NCI-H2029 (cell line): ENCODE measurements at regions not wholly inside any gene's neighbourhood (a gene's known extent, or its start where the extent isn't known, plus 50 kb on each side); places are given as distances from the start of the nearest gene placed in this dataset.

Source experiments
- DNase-seq: peaks from one replicate; lab custom pipeline; 2025; lab: John Stamatoyannopoulos, UW

DNA sequence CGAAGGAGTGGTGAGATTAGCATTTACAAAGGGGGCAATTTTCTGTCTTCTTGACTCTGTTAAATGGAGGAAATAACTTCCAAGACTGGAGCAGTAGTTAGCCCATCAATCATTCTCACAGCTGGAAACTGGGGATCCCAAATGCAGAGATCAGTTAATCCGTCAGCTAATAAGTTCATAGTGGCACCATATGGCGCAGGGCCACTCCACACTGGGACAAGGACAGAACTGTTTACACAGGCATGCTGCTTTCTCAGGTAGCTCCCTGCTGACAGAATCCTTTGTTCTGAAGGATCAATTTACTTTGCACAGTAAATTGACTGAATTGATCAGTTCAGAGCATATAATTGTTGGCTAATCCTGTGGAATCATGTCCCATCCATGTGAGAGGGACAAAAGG, 395.7 kb downstream of the TMEM161B start:
- DNase-seq, result no peak

DNA sequence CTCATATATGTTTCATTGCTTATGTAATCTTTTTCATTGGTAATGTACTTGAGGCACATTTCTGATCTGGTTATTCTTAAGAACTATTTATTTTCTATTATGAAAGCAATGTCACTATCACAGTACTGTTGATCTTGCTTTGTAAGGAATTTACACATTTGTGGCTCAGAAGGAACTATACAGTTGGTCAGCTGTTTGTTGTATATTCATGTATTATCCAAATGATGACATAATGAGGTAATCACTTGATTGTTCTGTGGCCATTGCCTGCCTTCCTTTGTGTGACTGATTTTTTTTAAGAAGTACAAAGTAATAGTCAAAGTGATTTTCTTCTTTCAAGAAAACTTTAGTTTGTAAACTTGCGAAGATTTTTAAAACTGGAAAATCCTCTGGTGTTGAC, 399.9 kb downstream of the TMEM161B start:
- no peak for DNase-seq

DNA sequence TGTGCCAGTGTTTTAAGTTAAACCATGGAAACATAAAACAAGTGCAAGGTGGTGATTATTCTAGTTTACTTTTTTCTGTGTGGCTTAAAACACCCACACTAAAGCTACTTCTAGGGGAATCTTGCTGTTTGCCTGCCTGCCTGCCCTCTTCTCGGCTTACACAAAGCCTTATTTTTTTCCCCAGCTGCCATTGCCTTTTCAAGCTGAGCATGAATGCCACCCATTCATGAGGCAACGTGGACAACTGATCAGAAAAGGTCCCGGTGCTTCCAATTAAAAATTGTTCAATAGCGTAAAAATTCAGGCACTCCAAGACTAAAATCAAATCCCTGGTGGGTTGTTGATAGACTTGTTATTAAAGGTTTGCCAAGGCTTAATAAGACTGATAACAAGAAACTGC, 401.4 kb downstream of the TMEM161B start:
- no peak for DNase-seq

DNA sequence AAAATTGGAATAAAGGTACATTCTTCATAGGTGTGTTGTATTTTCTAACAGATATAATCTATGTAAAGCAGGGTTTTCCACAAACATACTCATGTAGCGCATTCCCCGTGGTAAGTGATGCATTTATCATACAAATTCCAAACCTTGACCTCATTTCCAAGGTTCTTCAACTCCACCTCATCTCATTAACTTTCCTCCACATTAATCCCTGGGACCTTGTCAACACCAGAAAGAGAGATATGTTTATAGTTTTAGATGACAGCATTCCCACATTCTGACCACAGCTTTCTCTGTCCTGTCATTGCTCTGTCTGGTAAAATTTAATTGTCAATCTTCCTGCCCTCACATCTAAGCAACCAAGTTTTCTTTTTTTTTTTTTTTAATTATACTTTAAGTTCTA, 415.1 kb downstream of the TMEM161B start:
- DNase-seq, result no peak

DNA sequence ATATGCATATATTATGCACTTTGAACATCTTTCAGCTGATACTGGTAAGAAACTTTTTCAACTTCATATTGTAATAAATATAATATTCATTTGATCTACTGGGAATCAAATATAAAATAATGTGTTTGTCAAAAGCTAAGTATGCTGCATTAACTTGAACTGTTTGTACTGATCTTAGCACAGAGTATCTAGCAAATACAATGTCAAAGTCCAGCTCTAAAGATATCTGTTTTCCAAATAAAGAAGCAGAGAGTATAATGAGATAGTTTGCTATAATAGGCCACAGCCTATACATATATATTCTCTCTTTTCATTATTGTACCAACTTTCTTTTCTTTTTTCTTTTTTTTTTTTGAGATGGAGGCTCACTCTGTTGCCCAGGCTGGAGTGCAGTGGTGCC, 417.0 kb downstream of the TMEM161B start:
- DNase-seq, result no peak

DNA sequence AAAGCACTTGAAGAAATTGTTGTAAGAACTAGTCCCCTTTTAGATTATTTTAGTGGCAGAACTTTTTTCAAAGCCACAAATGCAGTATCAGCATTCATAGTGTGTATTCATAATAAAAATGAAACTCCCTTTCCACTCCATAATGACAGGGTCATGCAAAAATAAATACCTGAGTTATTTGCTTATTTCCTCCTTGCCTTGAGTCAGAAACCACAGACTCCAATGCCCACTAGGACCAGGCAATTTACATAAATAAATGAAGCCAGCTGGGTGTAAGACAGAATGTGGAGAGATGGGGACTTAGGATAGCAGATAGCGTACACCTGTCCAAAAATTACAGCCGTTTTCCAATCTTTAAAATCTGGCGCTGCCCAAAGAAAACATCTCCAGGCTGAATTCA, 417.8 kb downstream of the TMEM161B start:
- DNase-seq, result no peak

DNA sequence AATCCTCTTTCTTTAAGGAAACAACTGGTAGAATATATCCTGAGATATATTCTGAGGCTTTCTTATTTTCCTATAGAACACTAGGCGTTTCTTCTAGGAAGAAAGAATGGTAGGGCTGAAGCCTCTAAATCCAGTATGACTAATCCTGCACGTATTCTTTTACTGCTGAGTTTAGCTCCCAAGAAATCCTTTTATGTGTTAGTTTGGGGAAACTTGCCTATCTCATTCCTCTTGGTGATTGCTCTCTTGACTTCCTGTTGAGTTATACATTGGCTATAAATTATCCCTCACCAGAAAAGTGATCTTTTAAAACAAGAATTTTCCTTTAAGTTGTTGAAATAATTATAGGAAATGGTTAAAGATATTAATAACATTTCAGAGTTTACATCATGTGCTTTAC, 422.9 kb downstream of the TMEM161B start:
- no peak for DNase-seq

DNA sequence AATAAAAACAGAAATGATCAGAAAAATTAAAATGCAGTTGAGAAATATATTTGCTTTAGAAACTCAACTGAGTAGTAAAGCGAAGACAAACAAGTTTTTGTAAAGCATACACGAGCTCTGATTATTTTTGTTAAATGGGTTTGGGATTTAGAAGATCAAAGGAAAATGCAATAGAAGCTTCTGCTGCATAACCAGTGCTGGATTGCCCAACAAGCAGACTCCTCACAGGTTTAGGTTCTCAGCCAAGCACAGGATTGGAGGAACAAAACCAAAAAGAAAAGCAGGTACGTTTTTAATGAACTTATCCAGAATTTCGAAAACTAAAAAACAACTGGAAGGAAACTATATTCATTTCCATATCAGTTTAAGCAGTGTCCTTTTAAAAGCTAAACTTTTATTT, 423.8 kb downstream of the TMEM161B start:
- no peak for DNase-seq

DNA sequence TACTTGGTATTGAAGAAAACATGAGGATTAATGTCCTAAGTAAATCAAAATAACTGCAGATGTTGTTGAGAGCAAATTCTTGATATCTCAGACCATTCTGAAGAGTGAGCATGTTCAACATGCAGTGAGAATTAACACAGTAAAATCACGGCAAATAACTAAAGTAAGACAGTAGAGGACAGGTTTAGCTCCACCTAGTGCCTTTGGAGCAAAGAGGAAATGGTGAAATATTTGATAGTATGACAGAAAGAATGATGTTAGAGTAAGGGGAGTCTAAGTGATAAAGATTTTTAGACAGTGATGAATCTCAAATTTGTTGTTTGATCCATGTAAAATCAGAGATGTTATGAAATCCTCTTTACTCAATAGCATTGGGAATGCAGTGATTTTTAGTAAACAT, 424.2 kb downstream of the TMEM161B start:
- DNase-seq, result no peak

DNA sequence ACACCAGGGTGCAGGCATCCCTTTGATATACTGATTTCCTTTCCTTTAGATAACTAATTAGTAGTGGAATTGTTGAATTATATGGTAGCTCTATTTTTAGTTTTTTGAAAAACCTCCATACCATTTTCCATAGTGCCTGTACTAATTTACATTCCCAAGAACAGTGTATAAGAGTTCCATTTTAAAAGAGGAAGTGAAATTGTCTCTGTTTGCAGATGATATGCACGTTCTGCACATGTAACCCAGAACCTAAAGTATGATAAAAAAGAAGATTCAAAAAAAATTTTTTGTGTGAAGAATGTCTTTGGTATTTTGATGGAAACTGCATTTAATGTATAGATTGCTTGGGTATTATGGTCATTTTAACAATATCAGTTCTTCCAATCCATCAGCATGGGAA, 424.0 kb upstream of the CCNH start:
- DNase-seq, result no peak

DNA sequence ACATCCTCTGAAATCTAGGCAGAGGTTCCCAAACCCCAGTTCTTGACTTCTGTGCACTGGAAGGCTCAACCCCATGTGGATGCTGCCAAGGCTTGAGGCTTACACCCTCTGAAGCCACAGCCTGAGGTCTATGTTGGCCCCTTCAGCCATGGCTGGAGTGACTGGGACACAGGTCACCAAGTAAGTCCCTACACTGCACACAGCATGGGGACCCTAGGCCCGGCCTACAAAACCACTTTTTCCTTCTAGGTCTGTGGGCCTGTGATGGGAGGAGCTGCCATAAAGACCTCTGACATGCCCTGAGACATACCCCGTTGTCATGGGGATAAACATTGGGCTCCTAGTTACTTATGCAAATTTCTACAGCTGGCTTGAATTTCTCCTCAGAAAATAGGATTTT, 418.8 kb upstream of the CCNH start:
- no peak for DNase-seq

DNA sequence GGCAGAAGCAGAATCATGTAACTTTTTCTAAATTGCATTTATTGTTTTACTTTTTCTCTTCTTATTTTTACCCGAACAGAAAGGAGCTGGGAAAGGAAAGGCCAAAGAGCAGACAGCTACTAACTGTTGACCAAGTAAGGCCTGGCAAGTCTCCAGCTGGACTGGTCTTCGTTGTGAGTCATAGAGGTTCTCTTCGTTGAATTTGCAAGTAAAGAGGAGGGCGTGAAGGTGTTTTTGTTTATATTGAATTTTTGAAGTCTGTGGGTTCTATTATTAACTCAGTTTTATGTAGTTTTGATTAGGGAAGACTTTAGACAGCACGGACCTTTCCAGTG, 416.5 kb upstream of the CCNH start:
- no peak for DNase-seq

DNA sequence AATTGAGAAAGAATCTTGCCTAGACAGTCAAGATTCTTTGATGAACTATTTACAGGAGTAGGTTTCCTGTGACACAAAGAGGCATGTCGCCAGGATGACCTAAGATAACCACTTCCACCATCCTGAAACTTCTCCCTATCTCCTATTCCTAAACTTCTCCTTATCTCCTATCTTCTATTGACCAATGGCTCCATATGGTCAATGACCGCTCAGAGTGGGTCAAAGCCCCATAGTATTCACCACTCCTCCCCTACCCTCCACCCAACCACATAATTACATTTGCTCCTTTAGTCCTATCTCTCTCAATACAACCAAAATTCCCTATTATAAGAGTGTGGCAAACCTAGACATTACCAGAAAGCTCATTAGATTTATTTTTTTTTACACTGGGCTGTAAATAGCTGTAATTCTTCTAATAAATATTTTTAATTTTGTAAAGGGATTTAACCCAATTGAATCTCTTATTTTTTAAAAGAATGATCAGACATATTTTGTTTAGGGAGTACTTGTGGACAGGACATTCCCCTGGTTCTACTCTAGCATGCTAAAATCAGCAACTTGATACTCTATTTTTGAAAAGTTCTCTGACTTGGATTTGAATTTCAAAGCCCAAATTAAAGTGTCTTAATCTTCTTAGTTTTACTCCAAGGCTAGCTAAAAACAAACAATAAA, 416.0 kb upstream of the CCNH start:
- DNase-seq, result no peak

DNA sequence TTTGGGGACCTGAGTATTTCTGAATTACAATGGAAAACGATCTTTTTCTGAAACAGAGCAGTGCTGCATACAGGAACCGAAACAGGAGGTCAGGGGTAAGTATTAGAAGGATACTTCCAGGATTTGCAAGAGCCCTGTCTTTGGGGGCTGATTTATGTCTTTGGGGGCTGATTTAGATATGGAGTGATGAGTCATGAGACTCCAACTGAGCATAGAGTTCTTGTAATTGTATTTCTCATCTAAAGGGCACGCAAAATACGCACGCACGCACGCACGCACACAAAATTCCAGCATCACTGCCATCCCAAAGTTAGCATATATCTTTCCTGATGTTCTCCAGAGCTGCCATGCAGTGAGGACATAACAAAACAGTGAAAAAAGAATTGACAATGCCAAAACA, 414.8 kb upstream of the CCNH start:
- DNase-seq, result no peak

DNA sequence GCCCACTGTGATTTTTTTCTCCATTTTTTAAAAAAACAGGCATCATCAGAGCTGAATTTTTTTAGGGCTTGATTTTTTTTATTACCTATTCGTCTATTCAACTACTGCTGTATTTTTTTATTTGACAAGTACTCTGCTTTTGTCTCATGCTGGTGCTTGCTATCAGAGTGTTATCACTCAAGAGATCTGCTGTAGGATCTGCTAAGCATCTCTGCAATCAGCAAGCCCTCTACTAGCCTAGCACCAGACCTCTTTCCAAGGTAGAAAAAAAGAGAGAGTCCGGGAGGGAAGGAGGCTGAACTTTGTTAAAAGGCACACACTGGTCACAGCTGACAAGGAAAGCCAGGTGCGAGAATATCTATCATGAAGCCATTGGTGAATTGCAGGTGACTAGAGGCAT, 413.8 kb upstream of the CCNH start:
- DNase-seq, result no peak

DNA sequence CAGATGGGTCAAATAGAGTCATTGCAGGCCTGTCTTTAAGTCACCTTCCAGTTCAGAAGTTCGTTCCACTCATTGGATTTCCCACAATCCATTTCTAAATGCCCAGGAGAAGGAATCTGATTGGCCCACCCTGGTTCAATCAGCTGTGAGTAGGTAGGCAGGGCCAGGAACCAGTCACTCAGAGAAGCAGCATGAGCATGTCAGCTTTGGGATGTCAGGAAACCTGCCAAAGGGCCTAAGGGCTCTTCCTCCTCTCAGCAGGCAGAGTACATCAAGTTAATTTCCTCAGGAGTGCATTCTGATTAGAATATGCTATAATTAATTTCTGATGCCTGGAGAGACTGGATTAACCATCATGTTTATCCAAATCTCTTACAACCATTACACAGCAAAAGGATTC, 412.9 kb upstream of the CCNH start:
- no peak for DNase-seq

DNA sequence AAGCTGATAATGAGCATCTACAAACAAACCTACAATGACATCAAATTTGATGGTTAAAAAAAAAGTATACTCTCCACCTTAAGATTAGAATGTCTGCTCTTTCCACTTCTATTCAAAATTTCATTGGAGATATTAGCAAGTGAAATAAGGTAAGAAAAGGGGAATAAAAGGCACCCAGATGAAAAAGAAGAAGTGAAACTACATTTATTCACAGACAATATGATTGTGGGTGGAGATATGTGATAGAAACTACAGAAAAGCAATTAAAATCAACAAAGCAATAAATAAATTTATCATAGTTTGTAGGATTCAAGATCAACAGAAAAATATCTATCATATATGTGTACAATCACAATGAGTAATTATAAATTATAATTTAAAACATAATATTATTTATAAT, 395.1 kb upstream of the CCNH start:
- DNase-seq, result no peak

DNA sequence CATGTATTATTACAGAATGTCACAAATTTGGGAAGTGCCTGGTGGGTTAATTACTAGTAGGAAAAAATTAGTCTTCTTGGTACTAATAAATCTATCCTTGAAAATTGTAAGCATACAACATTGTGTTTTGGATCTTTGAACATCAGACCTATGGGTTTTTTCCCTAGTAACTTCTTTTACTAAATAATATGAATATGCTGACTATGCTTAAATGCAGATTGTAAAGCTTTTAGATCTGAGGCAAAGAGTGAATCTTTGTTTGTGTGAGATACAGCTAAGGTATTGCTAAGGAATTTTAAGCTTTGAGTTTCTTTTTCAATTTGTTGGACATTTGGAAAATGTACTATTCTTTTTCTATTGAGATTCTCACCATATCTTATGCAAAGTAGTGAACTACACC, 390.6 kb upstream of the CCNH start:
- no peak for DNase-seq

DNA sequence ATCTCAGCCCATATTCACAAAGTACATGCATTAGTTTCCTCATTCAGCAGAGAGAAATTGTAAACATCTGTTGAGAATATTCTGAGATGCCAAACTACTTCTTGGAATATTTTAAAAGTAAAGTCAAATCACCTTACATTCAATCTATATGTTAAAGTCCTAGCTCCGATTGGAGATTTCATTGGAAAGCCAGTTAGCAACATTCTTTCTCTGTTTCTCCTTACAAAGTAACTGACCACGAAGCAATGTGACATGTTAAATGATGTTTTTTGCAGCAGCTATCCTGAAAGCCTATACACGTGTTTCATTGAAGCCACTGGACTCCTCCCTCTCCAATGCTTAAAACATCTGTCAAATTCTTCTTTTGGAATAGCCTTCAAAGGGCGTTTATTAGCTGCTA, 379.1 kb upstream of the CCNH start:
- DNase-seq, result no peak

DNA sequence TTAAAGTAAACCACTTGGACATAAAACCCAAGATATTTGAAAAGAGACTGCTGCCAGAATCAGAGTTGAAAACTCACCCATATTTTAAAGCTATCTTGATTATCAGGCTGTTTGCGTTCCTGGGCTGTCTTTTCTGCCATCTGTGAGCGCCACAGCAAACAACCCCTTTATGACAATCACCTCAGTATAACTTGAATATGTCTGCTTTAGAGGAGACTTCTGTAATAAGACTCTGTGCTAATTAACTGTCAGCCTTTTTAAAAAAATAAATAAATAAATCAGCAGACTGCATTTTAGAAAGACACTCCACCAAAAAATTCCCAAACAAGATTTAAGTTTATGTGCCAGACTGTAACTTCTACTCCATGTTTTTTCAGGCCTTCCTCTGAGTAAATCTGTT, 375.7 kb upstream of the CCNH start:
- DNase-seq, result no peak

DNA sequence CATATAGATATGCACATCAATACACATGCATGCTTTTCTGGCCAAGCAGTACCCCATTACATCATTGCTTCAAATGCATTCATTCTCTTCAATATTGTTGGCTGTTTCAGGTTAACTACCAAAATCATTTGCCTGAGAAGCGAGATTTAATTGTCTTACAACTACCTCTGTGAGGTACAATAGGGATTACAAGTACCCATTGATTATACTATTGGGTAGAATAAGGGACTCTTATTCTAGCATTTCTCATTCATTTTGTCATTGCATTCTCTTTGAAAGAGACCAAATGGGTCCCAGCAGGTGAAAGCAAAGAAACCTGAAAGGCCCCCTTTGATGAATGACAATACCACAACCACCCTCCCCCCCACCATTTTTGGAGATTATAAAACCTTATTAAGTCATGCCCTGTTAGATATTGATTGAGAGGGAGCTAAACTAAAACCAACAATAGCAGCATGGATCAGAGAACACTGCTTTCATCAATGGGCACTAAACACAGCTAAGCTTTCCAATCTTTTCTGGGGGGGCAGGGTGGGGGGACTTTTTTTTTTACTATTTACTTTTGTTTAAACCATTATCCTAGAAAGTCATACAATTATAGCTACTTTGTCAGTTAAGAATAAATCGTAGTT, 375.0 kb upstream of the CCNH start:
- DNase-seq, result no peak

DNA sequence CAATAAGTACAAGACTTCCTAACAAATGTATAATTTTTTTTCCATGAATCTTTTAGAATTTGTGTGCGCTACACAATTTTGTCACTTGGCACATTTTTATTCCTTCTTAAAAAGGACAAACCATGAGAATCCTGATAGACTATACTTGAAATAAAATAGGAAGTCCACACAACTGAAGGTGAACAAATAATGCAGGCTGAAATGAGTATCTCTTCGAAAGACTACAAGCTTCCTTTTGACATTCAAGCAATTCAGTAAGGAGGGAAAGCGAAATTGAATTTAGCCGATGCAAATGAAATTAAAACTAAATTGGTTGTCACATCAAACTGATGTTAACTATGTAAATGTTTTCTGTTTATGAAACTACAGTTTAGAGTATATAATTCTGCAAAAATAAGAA, 374.4 kb upstream of the CCNH start:
- DNase-seq, result no peak

DNA sequence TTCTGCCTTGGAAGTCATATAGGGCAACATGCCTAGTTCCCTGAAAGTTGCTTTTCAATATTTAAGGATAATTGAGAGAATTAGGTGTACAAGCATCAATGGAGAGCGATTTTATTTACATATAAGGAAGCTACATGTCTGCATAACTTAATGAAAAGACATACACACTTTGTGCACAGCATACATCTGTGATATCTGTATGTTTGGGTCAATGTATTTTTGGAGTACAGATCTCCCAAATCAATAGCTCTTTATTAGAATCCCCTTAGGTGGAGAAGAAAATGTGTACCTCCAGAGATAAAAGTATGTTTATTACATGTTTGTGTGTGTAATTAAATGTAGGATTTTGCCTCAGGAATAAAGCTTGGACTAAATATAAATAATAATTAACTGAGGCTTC, 373.7 kb upstream of the CCNH start:
- DNase-seq, result no peak

DNA sequence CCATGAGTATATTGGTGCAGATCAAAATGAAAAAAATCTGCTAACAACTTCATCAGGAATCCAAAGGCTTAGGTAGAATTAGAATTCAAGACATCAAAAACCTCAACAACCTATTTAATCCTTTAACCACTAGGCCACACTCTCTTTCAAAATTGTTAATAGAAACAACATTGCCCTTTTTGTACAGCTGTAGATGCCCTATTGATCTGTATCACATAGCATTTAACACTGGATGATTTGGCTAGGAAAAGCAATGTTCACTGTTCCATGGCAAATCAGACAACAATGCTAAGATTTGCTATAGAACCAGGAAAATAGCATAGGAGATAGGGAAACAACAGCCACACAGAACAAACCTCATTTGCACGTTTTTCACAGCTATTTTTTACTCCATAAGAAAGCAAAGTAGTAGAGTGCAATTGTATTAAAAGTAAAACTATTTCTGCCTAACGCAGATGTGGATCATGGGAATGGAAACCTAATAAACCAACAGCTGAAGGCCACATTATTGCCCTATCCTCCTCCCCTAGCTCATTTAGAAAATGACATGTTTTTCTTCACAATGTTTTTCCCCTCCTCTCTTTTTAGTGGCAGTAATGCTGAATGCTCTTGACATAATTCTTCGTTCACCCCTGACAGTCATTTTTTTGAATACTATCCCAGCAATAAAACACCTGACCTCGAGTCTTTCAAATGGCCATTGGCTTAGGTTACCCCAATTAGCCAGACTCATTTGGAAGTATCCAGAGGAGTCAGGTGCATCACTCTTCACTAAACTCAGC, 373.0 kb upstream of the CCNH start:
- no peak for DNase-seq
